Trophoblast cell (in vitro differentiated cells and primary cell): ENCODE measurements at regions not wholly inside any gene's neighbourhood (a gene's known extent, or its start where the extent isn't known, plus 50 kb on each side); places are given as distances from the start of the nearest gene placed in this dataset.

ENCODE experiments used
- DNase-seq, 2 donors: peaks; one replicate each; pipeline ENCODE4 v3.0.0-alpha.2; 2016
- H2AFZ ChIP-seq: 2 replicates; pipeline ENCODE4 v1.6.1; 2013; ENCODE audit warnings: low read length, moderate library complexity, mild to moderate bottlenecking; ENCODE audit not compliant: insufficient read depth, poor library complexity
- H2AK5ac ChIP-seq: 2 replicates; pipeline ENCODE4 v1.6.1; 2013; ENCODE audit warnings: mild to moderate bottlenecking, low read length
- H2BK120ac ChIP-seq: 2 replicates; pipeline ENCODE4 v1.6.1; 2013; ENCODE audit warnings: low read length, mild to moderate bottlenecking, moderate library complexity; ENCODE audit not compliant: insufficient read depth, poor library complexity
- H2BK12ac ChIP-seq: 2 replicates; pipeline ENCODE4 v1.6.1; 2013; ENCODE audit warnings: mild to moderate bottlenecking, low read length, moderate library complexity
- H2BK5ac ChIP-seq: 2 replicates; pipeline ENCODE4 v1.6.1; 2013; ENCODE audit warnings: low read length, low read depth, moderate library complexity, mild to moderate bottlenecking; ENCODE audit not compliant: poor library complexity
- H3K14ac ChIP-seq: 2 replicates; pipeline ENCODE4 v1.6.1; 2013; ENCODE audit warnings: mild to moderate bottlenecking, low read length
- H3K18ac ChIP-seq: 2 replicates; pipeline ENCODE4 v1.6.1; 2013; ENCODE audit warnings: mild to moderate bottlenecking, low read length
- H3K23ac ChIP-seq: 2 replicates; pipeline ENCODE4 v1.6.1; 2013; ENCODE audit warnings: low read length
- H3K27ac ChIP-seq: 2 replicates; pipeline ENCODE4 v1.5.1; 2013; ENCODE audit warnings: low read depth, mild to moderate bottlenecking, inconsistent platforms, low read length, moderate library complexity
- H3K27me3 ChIP-seq: 2 replicates; pipeline ENCODE4 v1.6.1; 2013; ENCODE audit warnings: inconsistent platforms, mild to moderate bottlenecking, low read length, moderate library complexity; ENCODE audit not compliant: insufficient read depth
- H3K36me3 ChIP-seq, 2 experiments: 1 replicate in 1 of 2; 2 replicates in 1 of 2; pipeline ENCODE4 v1.6.1; 2013; ENCODE audit warnings: low read length in 2 of 2, mild to moderate bottlenecking in 2 of 2, moderate library complexity in 1 of 2; ENCODE audit not compliant: insufficient read depth in 2 of 2, control insufficient read depth in 1 of 2
- H3K4ac ChIP-seq: 2 replicates; pipeline ENCODE4 v1.6.1; 2013; ENCODE audit warnings: low read depth, mild to moderate bottlenecking, low read length, moderate library complexity
- H3K4me1 ChIP-seq, 2 experiments: 1 replicate in 1 of 2; 2 replicates in 1 of 2; pipeline ENCODE4 v1.6.1; 2013; ENCODE audit warnings: low read length in 2 of 2, mild to moderate bottlenecking in 2 of 2, moderate library complexity in 1 of 2; ENCODE audit not compliant: insufficient read depth in 2 of 2, control insufficient read depth in 1 of 2
- H3K4me2 ChIP-seq: 2 replicates; pipeline ENCODE4 v1.6.1; 2013; ENCODE audit warnings: inconsistent platforms, mild to moderate bottlenecking, low read length, moderate library complexity
- H3K4me3 ChIP-seq: 2 replicates; pipeline ENCODE4 v1.5.1; 2013; ENCODE audit warnings: mild to moderate bottlenecking, low read depth, low read length, inconsistent platforms
- H3K79me1 ChIP-seq: one replicate; pipeline ENCODE4 v1.6.1; 2013; ENCODE audit warnings: low read length
- H3K79me2 ChIP-seq: 2 replicates; pipeline ENCODE4 v1.6.1; 2013; ENCODE audit warnings: low read length, mild to moderate bottlenecking; ENCODE audit not compliant: control insufficient read depth, insufficient read depth, poor library complexity
- H3K9ac ChIP-seq: 2 replicates; pipeline ENCODE4 v1.6.1; 2013; ENCODE audit warnings: mild to moderate bottlenecking, low read length
- H3K9me3 ChIP-seq: 2 replicates; pipeline ENCODE4 v1.6.1; 2013; ENCODE audit warnings: low read depth, mild to moderate bottlenecking, control low read depth, inconsistent platforms, low read length; ENCODE audit not compliant: insufficient read depth
- H4K12ac ChIP-seq: 2 replicates; pipeline ENCODE4 v1.6.1; 2013; ENCODE audit warnings: low read depth, mild to moderate bottlenecking, low read length, moderate library complexity
- H4K8ac ChIP-seq: 2 replicates; pipeline ENCODE4 v1.6.1; 2013; ENCODE audit warnings: low read depth, mild to moderate bottlenecking, low read length, moderate library complexity
- H4K91ac ChIP-seq: one replicate; pipeline ENCODE4 v1.6.1; 2013; ENCODE audit warnings: low read depth, mild to moderate bottlenecking, low read length, moderate library complexity
- WGBS: extraction: QIAGEN DNeasy Blood & Tissue Kit; methylation state at CpG from one replicate; pipeline ENCODE4 v1.1.7; 2013; ENCODE audit warnings: missing lambda C conversion rate; ENCODE audit not compliant: insufficient read length, insufficient coverage; ENCODE audit errors: extremely low coverage; 5-methylcytosine and 5-hydroxymethylcytosine counted together

- Histone ChIP-seq H3K27ac (no peak overlapping the region), H4K12ac (no peak overlapping the region), H2BK5ac (no peak overlapping the region), H3K79me1 (no peaks in the 10 kb centered on the region), H2BK120ac (no peak overlapping the region), H3K79me2 (no peaks in the 10 kb centered on the region), H3K4ac (no peak overlapping the region), H2BK12ac (no peak overlapping the region), H3K4me1 (no peaks in the 10 kb centered on the region), H2AK5ac (no peak overlapping the region), H3K23ac (no peak overlapping the region), H3K9ac (no peak overlapping the region), H3K14ac (no peak overlapping the region), H4K8ac (no peak overlapping the region), H2AFZ (no peak overlapping the region), H3K9me3 (no peaks in the 10 kb centered on the region), H3K36me3 (no peaks in the 10 kb centered on the region), H3K27me3 (no peaks in the 10 kb centered on the region), H3K18ac (no peak overlapping the region), H4K91ac (no peak overlapping the region), H3K4me3 (no peak overlapping the region), H3K4me2 (no peak overlapping the region)
- DNase-seq, result no peak
- WGBS, result no CpG with 5 or more reads among the region's 2 CpGs
These were observed 782.5 kb downstream of the ETS1 start for GRCh38 chr11:127804747-127805400.

GRCh38 chr11:127803755-127804154, 783.6 kb downstream of the ETS1 start:
- H3K4ac ChIP-seq, result no peak overlapping the region
- H4K8ac ChIP-seq, result no peak overlapping the region
- no peaks in the 10 kb centered on the region for H3K79me1 ChIP-seq
- H3K4me3 ChIP-seq, result no peak overlapping the region
- H2BK12ac ChIP-seq, result no peak overlapping the region
- no peak overlapping the region for H4K91ac ChIP-seq
- H3K9ac ChIP-seq, result no peak overlapping the region
- H2AK5ac ChIP-seq, result no peak overlapping the region
- H2BK120ac ChIP-seq, result no peak overlapping the region
- H3K79me2 ChIP-seq, result no peaks in the 10 kb centered on the region
- no peak overlapping the region for H4K12ac ChIP-seq
- H3K18ac ChIP-seq, result no peak overlapping the region
- H3K9me3 ChIP-seq, result no peaks in the 10 kb centered on the region
- H3K4me1 ChIP-seq, result no peaks in the 10 kb centered on the region
- H3K14ac ChIP-seq, result no peak overlapping the region
- no peaks in the 10 kb centered on the region for H3K27me3 ChIP-seq
- H2AFZ ChIP-seq, result no peak overlapping the region
- no peak overlapping the region for H3K4me2 ChIP-seq
- no peak overlapping the region for H3K23ac ChIP-seq
- H3K27ac ChIP-seq, result no peak overlapping the region
- H3K36me3 ChIP-seq, result no peaks in the 10 kb centered on the region
- DNase-seq, result no peak
- no peak overlapping the region for H2BK5ac ChIP-seq

- H3K4ac ChIP-seq, result no peak overlapping the region
- H2AFZ ChIP-seq, result no peak overlapping the region
- H2BK12ac ChIP-seq, result no peak overlapping the region
- H3K9ac ChIP-seq, result no peak overlapping the region
- no peak overlapping the region for H3K14ac ChIP-seq
- no peaks in the 10 kb centered on the region for H3K27me3 ChIP-seq
- no CpG with 5 or more reads among the region's 6 CpGs for WGBS
- no peak overlapping the region for H3K23ac ChIP-seq
- H3K79me1 ChIP-seq, result no peaks in the 10 kb centered on the region
- no peaks in the 10 kb centered on the region for H3K4me1 ChIP-seq
- no peak overlapping the region for H3K4me2 ChIP-seq
- H3K18ac ChIP-seq, result no peak overlapping the region
- H4K12ac ChIP-seq, result no peak overlapping the region
- H2BK5ac ChIP-seq, result no peak overlapping the region
- no peak overlapping the region for H2BK120ac ChIP-seq
- no peak overlapping the region for H3K27ac ChIP-seq
- H3K9me3 ChIP-seq, result no peaks in the 10 kb centered on the region
- no peak for DNase-seq
- H3K4me3 ChIP-seq, result no peak overlapping the region
- no peaks in the 10 kb centered on the region for H3K36me3 ChIP-seq
- no peaks in the 10 kb centered on the region for H3K79me2 ChIP-seq
- no peak overlapping the region for H4K8ac ChIP-seq
- H4K91ac ChIP-seq, result no peak overlapping the region
- no peak overlapping the region for H2AK5ac ChIP-seq
These were observed 786.2 kb downstream of the ETS1 start for GRCh38 chr11:127800989-127801688.

- no peak overlapping the region for H4K91ac ChIP-seq
- H2BK120ac ChIP-seq, result no peak overlapping the region
- no peaks in the 10 kb centered on the region for H3K4me1 ChIP-seq
- H2BK5ac ChIP-seq, result no peak overlapping the region
- no peak overlapping the region for H2AFZ ChIP-seq
- no peak overlapping the region for H3K14ac ChIP-seq
- H3K9ac ChIP-seq, result no peak overlapping the region
- no peak overlapping the region for H3K23ac ChIP-seq
- no peak overlapping the region for H3K18ac ChIP-seq
- H3K4me2 ChIP-seq, result no peak overlapping the region
- no peaks in the 10 kb centered on the region for H3K36me3 ChIP-seq
- no peak overlapping the region for H3K27ac ChIP-seq
- no peaks in the 10 kb centered on the region for H3K79me2 ChIP-seq
- no peak overlapping the region for H2AK5ac ChIP-seq
- no peaks in the 10 kb centered on the region for H3K27me3 ChIP-seq
- H4K8ac ChIP-seq, result no peak overlapping the region
- no peaks in the 10 kb centered on the region for H3K79me1 ChIP-seq
- H2BK12ac ChIP-seq, result no peak overlapping the region
- H3K4ac ChIP-seq, result no peak overlapping the region
- no peak overlapping the region for H4K12ac ChIP-seq
- H3K9me3 ChIP-seq, result no peaks in the 10 kb centered on the region
- no peak overlapping the region for H3K4me3 ChIP-seq
- DNase-seq, result no peak
These were observed 792.0 kb downstream of the ETS1 start for GRCh38 chr11:127795326-127795725.
